CD4-positive, alpha-beta memory T cell (primary cell): ENCODE measurements at regions not wholly inside any gene's neighbourhood (a gene's known extent, or its start where the extent isn't known, plus 50 kb on each side); places are given as distances from the start of the nearest gene placed in this dataset.

Experiments used
- CTCF ChIA-PET: fragments of 350-600 bp; sonication (Branson Sonifier 250); formaldehyde crosslinking; loops from one replicate; lab custom pipeline; 2021; ENCODE audit warnings: inconsistent platforms; ENCODE audit not compliant: partially characterized antibody; lab: Charles Lee
- POLR2A ChIA-PET: fragments of 350-600 bp; sonication (Branson Sonifier 250); formaldehyde crosslinking; loops from one replicate; lab custom pipeline; 2021; ENCODE audit not compliant: partially characterized antibody; lab: Charles Lee
- DNase-seq, 5 donors: peaks; one replicate each; pipeline versions ENCODE4 v3.0.0 to v3.0.0-alpha.2; 2020 to 2022; ENCODE audit warnings: mixed read lengths in 1 of 5
- H3K27ac ChIP-seq: one replicate; pipeline ENCODE4 v1.7.0; 2013; ENCODE audit warnings: low read depth, low read length
- H3K27me3 ChIP-seq: 2 replicates; pipeline ENCODE4 v1.7.0; 2013; ENCODE audit warnings: mild to moderate bottlenecking, low read length, moderate library complexity; ENCODE audit not compliant: insufficient read depth
- H3K36me3 ChIP-seq: 2 replicates; pipeline ENCODE4 v1.7.0; 2013; ENCODE audit warnings: mild to moderate bottlenecking, low read length, moderate library complexity; ENCODE audit not compliant: insufficient read depth
- H3K4me1 ChIP-seq: 2 replicates; pipeline ENCODE4 v1.7.0; 2013; ENCODE audit warnings: mild to moderate bottlenecking, low read length, moderate library complexity; ENCODE audit not compliant: insufficient read depth
- H3K4me3 ChIP-seq, 2 donors: one replicate each; pipeline ENCODE4 v1.7.0; 2013; ENCODE audit warnings: low read length in 2 of 2, mild to moderate bottlenecking in 1 of 2
- H3K9me3 ChIP-seq, 2 donors: one replicate each; pipeline ENCODE4 v1.7.0; 2013; ENCODE audit warnings: low read length in 2 of 2, control low read depth in 1 of 2; ENCODE audit not compliant: control insufficient read depth in 1 of 2
- H3K27ac Mint-ChIP-seq, 7 donors: one replicate each; pipeline ENCODE4 v1.8.0; 2020 to 2021; ENCODE audit warnings: mixed read lengths in 7 of 7, mild to moderate bottlenecking in 6 of 7, inconsistent platforms in 3 of 7, moderate library complexity in 3 of 7
- H3K27me3 Mint-ChIP-seq, 2 donors: one replicate each; pipeline ENCODE4 v1.8.0; 2020 to 2021; ENCODE audit warnings: mixed read lengths in 2 of 2
- H3K36me3 Mint-ChIP-seq, 2 donors: one replicate each; pipeline ENCODE4 v1.8.0; 2020 to 2021; ENCODE audit warnings: mixed read lengths in 2 of 2, inconsistent platforms in 1 of 2, mild to moderate bottlenecking in 1 of 2
- H3K4me1 Mint-ChIP-seq, 4 donors: one replicate each; pipeline ENCODE4 v1.8.0; 2020 to 2021; ENCODE audit warnings: mixed read lengths in 4 of 4, mild to moderate bottlenecking in 1 of 4
- H3K4me3 Mint-ChIP-seq, 8 donors: one replicate each; pipeline ENCODE4 v1.8.0; 2020 to 2021; ENCODE audit warnings: mixed read lengths in 8 of 8, mild to moderate bottlenecking in 7 of 8, moderate library complexity in 6 of 8, inconsistent platforms in 3 of 8
- H3K9me3 Mint-ChIP-seq, 8 donors: one replicate each; pipeline ENCODE4 v1.8.0; 2020 to 2021; ENCODE audit warnings: mixed read lengths in 8 of 8, mild to moderate bottlenecking in 5 of 8, inconsistent platforms in 3 of 8, moderate library complexity in 1 of 8
- intact Hi-C: fragments of 100-400 bp; cut with micrococcal nuclease; formaldehyde crosslinking; loops from one replicate; pipeline ENCODE4 v1.15.1; 2023

DNA sequence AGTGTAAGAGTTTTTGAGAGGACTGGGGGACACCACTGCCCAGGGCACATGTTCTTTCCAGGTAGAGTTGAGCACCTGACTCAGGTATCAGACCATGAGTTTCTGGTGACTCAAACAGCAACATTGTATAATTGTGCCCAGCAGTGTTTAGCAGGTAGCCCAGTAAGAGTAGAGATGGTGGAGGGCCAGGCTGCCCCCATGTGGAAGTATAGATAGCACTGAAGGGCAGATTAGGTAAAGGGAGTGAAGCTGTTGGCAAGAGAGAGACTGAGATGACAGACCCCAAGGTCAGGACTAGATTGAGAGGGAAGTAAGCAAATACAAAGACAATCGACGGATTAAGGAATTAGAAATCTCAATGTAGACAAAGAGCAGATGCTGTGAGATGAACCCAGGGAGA, 74.6 kb downstream of the TRIM42 start:
- Mint-ChIP-seq H3K36me3 (no peaks in the 10 kb centered on the region), H3K4me1 (peaks cover 0 to 1% (median 0%) of the 10 kb centered on the region in 4 donors), H3K4me3 (no peak overlapping the region), H3K9me3 (peaks cover 0 to 3% (median 0%) of the 10 kb centered on the region in 8 donors), H3K27me3 (peaks cover 0 to 8% of the 10 kb centered on the region in 2 donors), H3K27ac (no peak overlapping the region)
- Histone ChIP-seq H3K27ac (no peak overlapping the region), H3K4me1 (no peaks in the 10 kb centered on the region), H3K36me3 (no peaks in the 10 kb centered on the region), H3K9me3 (no peaks in the 10 kb centered on the region), H3K4me3 (no peak overlapping the region), H3K27me3 (no peaks in the 10 kb centered on the region)
- DNase-seq = no peak
- CTCF ChIA-PET = no interaction called here
- POLR2A ChIA-PET = no interaction called here
- intact Hi-C loops = no loop called here

DNA sequence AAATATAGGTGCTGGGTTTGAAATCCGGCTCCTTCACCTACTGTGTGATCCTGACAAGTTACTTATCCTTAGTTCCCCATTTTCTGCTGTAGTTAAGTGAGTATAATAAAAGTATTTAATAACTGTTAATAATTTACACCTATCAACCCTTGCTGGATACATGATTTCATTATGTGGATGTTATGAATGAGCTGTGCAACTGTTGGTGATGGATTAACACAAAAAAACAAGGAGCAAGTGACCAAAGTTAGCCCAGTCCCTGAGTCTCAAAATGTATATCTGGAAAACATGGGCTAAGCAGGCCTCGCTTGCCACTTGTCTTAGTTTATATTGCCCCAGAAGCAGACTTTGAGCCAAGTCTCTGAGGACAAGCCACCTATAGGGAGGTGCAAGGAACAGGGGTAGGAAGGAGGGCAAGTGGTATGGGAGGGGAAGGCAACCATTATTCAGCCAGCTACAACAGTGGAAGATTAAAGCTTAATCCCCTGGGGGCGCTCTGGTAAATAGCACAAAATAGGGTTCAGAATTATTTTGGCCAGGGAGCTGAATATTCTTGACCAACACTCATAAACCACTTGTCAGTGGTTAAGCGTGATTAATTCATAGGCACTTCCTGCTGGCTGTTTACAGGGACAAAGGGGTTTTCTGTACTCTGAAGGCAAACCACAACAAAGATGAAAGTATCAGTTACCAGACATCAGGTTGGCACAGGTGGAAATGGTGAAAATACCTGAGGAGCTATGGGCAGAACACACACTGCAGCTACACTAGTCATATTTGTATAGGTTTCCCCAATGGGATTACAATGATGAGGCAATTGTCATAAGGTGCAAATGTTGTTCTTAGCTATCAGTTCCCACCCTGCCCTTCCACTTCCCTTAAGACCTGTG, 76.2 kb downstream of the TRIM42 start:
- H3K4me3 ChIP-seq = no peak overlapping the region
- intact Hi-C loops = no loop called here
- ChIA-PET POLR2A (no interaction called here), CTCF (no interaction called here)
- H3K27ac Mint-ChIP-seq = no peak overlapping the region
- peaks cover 0 to 8% of the 10 kb centered on the region in 2 donors for H3K27me3 Mint-ChIP-seq
- H3K9me3 ChIP-seq = no peaks in the 10 kb centered on the region
- no peaks in the 10 kb centered on the region for H3K4me1 ChIP-seq
- H3K36me3 ChIP-seq = no peaks in the 10 kb centered on the region
- no peak for DNase-seq
- no peaks in the 10 kb centered on the region for H3K27me3 ChIP-seq
- no peaks in the 10 kb centered on the region for H3K36me3 Mint-ChIP-seq
- peaks cover 0 to 3% (median 0%) of the 10 kb centered on the region in 8 donors for H3K9me3 Mint-ChIP-seq
- H3K4me1 Mint-ChIP-seq = peaks cover 0 to 1% (median 0%) of the 10 kb centered on the region in 4 donors
- H3K27ac ChIP-seq = no peak overlapping the region
- H3K4me3 Mint-ChIP-seq = no peak overlapping the region

DNA sequence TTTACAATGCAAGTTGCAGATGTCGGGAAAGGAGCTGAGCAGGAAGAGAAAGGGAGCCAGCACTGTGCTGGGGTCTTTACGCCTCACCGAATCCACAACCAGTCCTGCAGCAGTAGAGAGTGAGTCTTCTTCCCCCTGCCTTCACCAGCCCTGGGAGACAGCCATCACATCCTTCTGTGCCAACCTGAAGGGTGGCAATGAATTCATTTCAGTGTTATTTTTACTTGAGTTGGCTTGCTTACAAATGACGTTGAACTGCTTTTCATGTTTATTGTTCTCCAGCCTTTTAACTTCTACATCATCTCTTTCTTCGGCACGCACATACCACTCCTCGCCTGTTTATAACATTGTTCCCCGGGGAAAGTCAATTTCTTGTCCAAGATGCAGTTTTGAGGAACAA, 77.1 kb downstream of the TRIM42 start:
- Histone ChIP-seq H3K4me1 (no peaks in the 10 kb centered on the region), H3K36me3 (no peaks in the 10 kb centered on the region), H3K27ac (no peak overlapping the region), H3K27me3 (no peaks in the 10 kb centered on the region), H3K4me3 (no peak overlapping the region), H3K9me3 (no peaks in the 10 kb centered on the region)
- CTCF ChIA-PET = no interaction called here
- H3K27ac Mint-ChIP-seq = no peak overlapping the region
- H3K27me3 Mint-ChIP-seq = peaks cover 0 to 6% of the 10 kb centered on the region in 2 donors
- DNase-seq = no peak
- POLR2A ChIA-PET = no interaction called here
- H3K4me1 Mint-ChIP-seq = peaks cover 0 to 1% (median 0%) of the 10 kb centered on the region in 4 donors
- H3K36me3 Mint-ChIP-seq = no peaks in the 10 kb centered on the region
- intact Hi-C loops = no loop called here
- H3K4me3 Mint-ChIP-seq = no peak overlapping the region
- peaks cover 0 to 3% (median 0%) of the 10 kb centered on the region in 8 donors for H3K9me3 Mint-ChIP-seq

- H3K27me3 Mint-ChIP-seq = peaks cover 0 to 2% of the 10 kb centered on the region in 2 donors
- peaks cover 0 to 5% (median 0%) of the 10 kb centered on the region in 8 donors for H3K9me3 Mint-ChIP-seq
- DNase-seq = no peak
- H3K9me3 ChIP-seq = no peaks in the 10 kb centered on the region
- H3K4me3 ChIP-seq = no peak overlapping the region
- no peak overlapping the region for H3K27ac ChIP-seq
- H3K27ac Mint-ChIP-seq = no peak overlapping the region
- H3K4me1 ChIP-seq = no peaks in the 10 kb centered on the region
- H3K4me3 Mint-ChIP-seq = no peak overlapping the region
- H3K27me3 ChIP-seq = no peaks in the 10 kb centered on the region
- POLR2A ChIA-PET = no interaction called here
- CTCF ChIA-PET = no interaction called here
- H3K4me1 Mint-ChIP-seq = peaks cover 0 to 1% (median 0%) of the 10 kb centered on the region in 4 donors
- no peaks in the 10 kb centered on the region for H3K36me3 ChIP-seq
- H3K36me3 Mint-ChIP-seq = no peaks in the 10 kb centered on the region
- intact Hi-C loops = no loop called here
Measured at GRCh38 chr3:140756240-140757016, 78.6 kb downstream of the TRIM42 start.

- Histone ChIP-seq H3K9me3 (no peaks in the 10 kb centered on the region), H3K27ac (no peak overlapping the region), H3K27me3 (no peaks in the 10 kb centered on the region), H3K4me1 (no peaks in the 10 kb centered on the region), H3K36me3 (no peaks in the 10 kb centered on the region), H3K4me3 (no peak overlapping the region)
- Mint-ChIP-seq H3K27ac (no peak overlapping the region), H3K36me3 (no peaks in the 10 kb centered on the region), H3K4me3 (no peak overlapping the region), H3K9me3 (peaks cover 0 to 2% (median 0%) of the 10 kb centered on the region in 8 donors), H3K4me1 (peaks cover 0 to 1% (median 0%) of the 10 kb centered on the region in 4 donors), H3K27me3 (no peaks in the 10 kb centered on the region)
- no peak for DNase-seq
- intact Hi-C loops = no loop called here
- POLR2A ChIA-PET = no interaction called here
- CTCF ChIA-PET = no interaction called here
Measured at GRCh38 chr3:140758791-140759444, 81.1 kb downstream of the TRIM42 start.

- H3K9me3 Mint-ChIP-seq = peaks cover 0 to 4% (median 0%) of the 10 kb centered on the region in 8 donors
- H3K36me3 Mint-ChIP-seq = no peaks in the 10 kb centered on the region
- no peaks in the 10 kb centered on the region for H3K27me3 Mint-ChIP-seq
- ChIA-PET POLR2A (no interaction called here), CTCF (no interaction called here)
- no peak for DNase-seq
- H3K4me3 Mint-ChIP-seq = no peak overlapping the region
- no peaks in the 10 kb centered on the region for H3K36me3 ChIP-seq
- intact Hi-C loops = no loop called here
- no peak overlapping the region for H3K27ac Mint-ChIP-seq
- H3K27ac ChIP-seq = no peak overlapping the region
- H3K4me1 ChIP-seq = no peaks in the 10 kb centered on the region
- H3K4me3 ChIP-seq = no peak overlapping the region
- no peaks in the 10 kb centered on the region for H3K9me3 ChIP-seq
- H3K27me3 ChIP-seq = no peaks in the 10 kb centered on the region
- no peaks in the 10 kb centered on the region for H3K4me1 Mint-ChIP-seq
Measured at GRCh38 chr3:140760324-140761075, 82.6 kb downstream of the TRIM42 start.
